GM12878 (cell line): ENCODE measurements at regions not wholly inside any gene's neighbourhood (a gene's known extent, or its start where the extent isn't known, plus 50 kb on each side); places are given as distances from the start of the nearest gene placed in this dataset.

ENCODE experiments used
- ATAC-seq: fragments of 200-7000 bp; cut with Tn5 transposase; 3 replicates; pipeline ENCODE4 v1.9.1; 2020; ENCODE audit warnings: mild to moderate bottlenecking, moderate library complexity
- BruUV-seq: library from RNA; stranded (reverse); fragments of 400-500 nt; replicated peaks from 2 replicates; lab custom pipeline; 2021; lab: Mats Ljungman, UMichigan
- CTCF ChIA-PET: fragments of 300-600 bp; sonication (Branson Sonifier 250); formaldehyde crosslinking; extraction: SDS; loops from one replicate; lab custom pipeline; 2021; ENCODE audit warnings: inconsistent platforms; lab: Yijun Ruan, JAX
- POLR2A ChIA-PET: fragments of 350-600 bp; formaldehyde crosslinking; extraction: SDS; loops from one replicate; lab custom pipeline; 2021; ENCODE audit warnings: inconsistent platforms; lab: Charles Lee
- RAD21 ChIA-PET: fragments of 300-600 bp; sonication (Branson Sonifier 250); formaldehyde crosslinking; loops from one replicate; lab custom pipeline; 2023; ENCODE audit warnings: antibody characterized with exemption; ENCODE audit not compliant: unreplicated experiment; lab: Charles Lee
- SMC1A ChIA-PET: fragments of 300-600 bp; sonication (Branson Sonifier 250); formaldehyde crosslinking; loops from one replicate; lab custom pipeline; 2023; ENCODE audit not compliant: unreplicated experiment, uncharacterized antibody; lab: Charles Lee
- DNase-seq: peaks from one replicate; pipeline ENCODE4 v3.0.0-alpha.2; 2011; ENCODE audit warnings: low read depth, low spot score
- FAIRE-seq: peaks from 3 replicates; lab custom pipeline; 2011; peaks lifted over from hg19 to GRCh38; lab: Jason Lieb, UNC
- H2AFZ ChIP-seq: 2 replicates; pipeline ENCODE4 v1.6.0; 2011; ENCODE audit warnings: low read depth, low read length, control low read depth; ENCODE audit not compliant: control insufficient read depth
- H3K27ac ChIP-seq: 2 replicates; pipeline ENCODE4 v1.5.1; 2011; ENCODE audit warnings: control low read depth; ENCODE audit not compliant: control insufficient read depth, insufficient read depth
- H3K27me3 ChIP-seq, 2 experiments: replicated peaks in 1 of 2; 2 replicates each; pipeline versions ENCODE4 v1.6.0 to v1.6.1; 2011; ENCODE audit warnings: low read length in 1 of 2; ENCODE audit not compliant: control insufficient read depth in 2 of 2, insufficient read depth in 2 of 2
- H3K36me3 ChIP-seq, 2 experiments: 2 replicates each; pipeline ENCODE4 v1.5.1; 2011; ENCODE audit warnings: low read length in 1 of 2; ENCODE audit not compliant: control insufficient read depth in 2 of 2, insufficient read depth in 2 of 2
- H3K4me1 ChIP-seq: 2 replicates; pipeline ENCODE4 v1.6.1; 2011; ENCODE audit warnings: mild to moderate bottlenecking, low read length, moderate library complexity, mixed read lengths; ENCODE audit not compliant: control insufficient read depth, insufficient read depth
- H3K4me2 ChIP-seq: 2 replicates; pipeline ENCODE4 v1.6.0; 2011; ENCODE audit warnings: control low read depth; ENCODE audit not compliant: control insufficient read depth, insufficient read depth
- H3K4me3 ChIP-seq: fragments of 200-600 bp; sonication (generic); 2 replicates; pipeline ENCODE4 v1.5.1; 2016
- H3K79me2 ChIP-seq: 2 replicates; pipeline ENCODE4 v1.6.0; 2011; ENCODE audit warnings: low read length; ENCODE audit not compliant: control insufficient read depth, insufficient read depth
- H3K9ac ChIP-seq: 2 replicates; pipeline ENCODE4 v1.8.0; 2011; ENCODE audit warnings: low read length, control low read depth, mixed read lengths; ENCODE audit not compliant: control insufficient read depth, insufficient read depth
- H3K9me3 ChIP-seq: replicated peaks from 3 replicates; pipeline ENCODE4 v1.5.1; 2011; ENCODE audit warnings: mild to moderate bottlenecking, low read length; ENCODE audit not compliant: control insufficient read depth, insufficient read depth
- H4K20me1 ChIP-seq: 2 replicates; pipeline ENCODE4 v1.6.0; 2011; ENCODE audit not compliant: control insufficient read depth, insufficient read depth
- MEF2B ChIP-seq: fragments of 450-650 bp; IDR thresholded peaks from 2 replicates; pipeline ENCODE4 v1.6.1; 2018; ENCODE audit warnings: mild to moderate bottlenecking, moderate library complexity; ENCODE audit not compliant: partially characterized antibody, poor library complexity, severe bottlenecking
- MXI1 ChIP-seq: fragments of 150-350 bp; IDR thresholded peaks from 2 replicates; pipeline ENCODE4 v1.6.1; 2011; ENCODE audit warnings: low read depth, mild to moderate bottlenecking, inconsistent platforms, low read length, improper control_type of control experiment
- PML ChIP-seq: IDR thresholded peaks from 2 replicates; pipeline ENCODE4 v1.6.1; 2012; ENCODE audit warnings: low read length, inconsistent platforms
- RELA ChIP-seq: fragments of 450-650 bp; IDR thresholded peaks from 2 replicates; pipeline ENCODE4 v1.8.0; 2014; ENCODE audit warnings: borderline replicate concordance; ENCODE audit not compliant: partially characterized antibody
- TCF7 ChIP-seq: IDR thresholded peaks from 2 replicates; pipeline ENCODE4 v1.6.1; 2014; ENCODE audit warnings: antibody characterized with exemption, borderline replicate concordance
- ZNF274 ChIP-seq: IDR thresholded peaks from one replicate; pipeline ENCODE4 v1.8.0; 2011; ENCODE audit not compliant: insufficient read length, insufficient read depth
- ZSCAN29 ChIP-seq: fragments of 450-650 bp; IDR thresholded peaks from 2 replicates; pipeline ENCODE4 v1.6.1; 2017; ENCODE audit warnings: mild to moderate bottlenecking, moderate library complexity
- WGBS: methylation state at CpG from one replicate; pipeline ENCODE4 v1.1.6; 2016; ENCODE audit warnings: low lambda C conversion rate; ENCODE audit not compliant: insufficient replicate concordance, insufficient coverage; ENCODE audit errors: missing lambda C conversion rate; 5-methylcytosine and 5-hydroxymethylcytosine counted together
- in situ Hi-C: fragments of 300-500 bp; cut with MboI; formaldehyde crosslinking; loops from 9 replicates; pipeline ENCODE4 v1.14.3; 2018; ENCODE audit warnings: mixed read lengths
- intact Hi-C: fragments of 100-400 bp; cut with micrococcal nuclease; formaldehyde crosslinking; loops from one replicate; pipeline ENCODE4 v1.14.2; 2022; ENCODE audit not compliant: unreplicated experiment
- TF ChIP-seq, protein P1 (sequence below): IDR thresholded peaks from 2 replicates; pipeline ENCODE4 v1.6.1; 2012; ENCODE audit warnings: low read depth, low read length, improper control_type of control experiment
- TF ChIP-seq, protein P2 (sequence below): IDR thresholded peaks from 2 replicates; pipeline ENCODE4 v1.6.1; 2011; ENCODE audit warnings: mild to moderate bottlenecking, low read depth, low read length, moderate library complexity; ENCODE audit not compliant: insufficient replicate concordance
- TF ChIP-seq, protein P3 (sequence below): fragments of 450-650 bp; IDR thresholded peaks from 2 replicates; pipeline ENCODE4 v1.6.1; 2014; ENCODE audit warnings: mild to moderate bottlenecking
- TF ChIP-seq, protein P4 (sequence below): fragments of 450-650 bp; IDR thresholded peaks from 2 replicates; pipeline ENCODE4 v1.6.1; 2017; ENCODE audit warnings: mild to moderate bottlenecking, moderate library complexity
- TF ChIP-seq, protein P5 (sequence below): fragments of 450-650 bp; IDR thresholded peaks from 2 replicates; pipeline ENCODE4 v1.6.1; 2017; ENCODE audit warnings: antibody characterized with exemption, mild to moderate bottlenecking, moderate library complexity

DNA sequence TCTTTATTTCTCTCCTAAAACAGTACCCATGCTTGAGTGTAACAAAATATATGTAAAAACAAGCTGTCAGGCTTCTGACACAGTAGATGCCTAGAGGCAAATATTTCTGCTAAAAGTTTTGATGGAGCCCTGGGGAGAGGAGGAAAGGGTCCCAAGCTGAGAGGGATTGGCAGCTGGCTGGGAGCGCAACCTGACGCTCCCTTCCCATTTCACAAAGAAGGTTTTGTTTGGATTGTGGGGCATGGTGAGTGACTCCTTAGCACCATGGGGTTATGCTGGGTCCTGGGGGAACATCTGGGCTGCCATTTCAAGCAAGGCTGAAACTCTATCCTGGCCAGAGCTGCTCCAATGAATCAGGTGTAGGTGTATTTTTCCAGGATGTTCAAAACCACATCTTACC is 720.5 kb downstream of the MAFB start:
- Histone ChIP-seq H3K9ac (no peak overlapping the region), H2AFZ (no peak overlapping the region), H3K27me3 (no peaks in the 10 kb centered on the region), H3K27ac (no peak overlapping the region), H4K20me1 (no peaks in the 10 kb centered on the region), H3K79me2 (no peaks in the 10 kb centered on the region), H3K4me2 (no peak overlapping the region), H3K36me3 (no peaks in the 10 kb centered on the region), H3K9me3 (no peaks in the 10 kb centered on the region), H3K4me3 (no peak overlapping the region), H3K4me1 (no peaks in the 10 kb centered on the region)
- no peak for DNase-seq
- ChIA-PET POLR2A (no interaction called here), CTCF (no interaction called here), SMC1A (no interaction called here), RAD21 (no interaction called here)
- no TSS peak for BruUV-seq
- no peak for ATAC-seq
- TF ChIP-seq, protein P1, sequence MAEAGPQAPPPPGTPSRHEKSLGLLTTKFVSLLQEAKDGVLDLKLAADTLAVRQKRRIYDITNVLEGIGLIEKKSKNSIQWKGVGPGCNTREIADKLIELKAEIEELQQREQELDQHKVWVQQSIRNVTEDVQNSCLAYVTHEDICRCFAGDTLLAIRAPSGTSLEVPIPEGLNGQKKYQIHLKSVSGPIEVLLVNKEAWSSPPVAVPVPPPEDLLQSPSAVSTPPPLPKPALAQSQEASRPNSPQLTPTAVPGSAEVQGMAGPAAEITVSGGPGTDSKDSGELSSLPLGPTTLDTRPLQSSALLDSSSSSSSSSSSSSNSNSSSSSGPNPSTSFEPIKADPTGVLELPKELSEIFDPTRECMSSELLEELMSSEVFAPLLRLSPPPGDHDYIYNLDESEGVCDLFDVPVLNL: no peak
- TF ChIP-seq MEF2B (no peak), ZNF274 (no peak), ZSCAN29 (no peak), PML (no peak), TCF7 (no peak), MXI1 (no peak), RELA (no peak)
- TF ChIP-seq, protein P2, sequence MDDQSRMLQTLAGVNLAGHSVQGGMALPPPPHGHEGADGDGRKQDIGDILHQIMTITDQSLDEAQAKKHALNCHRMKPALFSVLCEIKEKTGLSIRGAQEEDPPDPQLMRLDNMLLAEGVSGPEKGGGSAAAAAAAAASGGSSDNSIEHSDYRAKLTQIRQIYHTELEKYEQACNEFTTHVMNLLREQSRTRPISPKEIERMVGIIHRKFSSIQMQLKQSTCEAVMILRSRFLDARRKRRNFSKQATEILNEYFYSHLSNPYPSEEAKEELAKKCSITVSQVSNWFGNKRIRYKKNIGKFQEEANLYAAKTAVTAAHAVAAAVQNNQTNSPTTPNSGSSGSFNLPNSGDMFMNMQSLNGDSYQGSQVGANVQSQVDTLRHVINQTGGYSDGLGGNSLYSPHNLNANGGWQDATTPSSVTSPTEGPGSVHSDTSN: no peak
- TF ChIP-seq, protein P3, sequence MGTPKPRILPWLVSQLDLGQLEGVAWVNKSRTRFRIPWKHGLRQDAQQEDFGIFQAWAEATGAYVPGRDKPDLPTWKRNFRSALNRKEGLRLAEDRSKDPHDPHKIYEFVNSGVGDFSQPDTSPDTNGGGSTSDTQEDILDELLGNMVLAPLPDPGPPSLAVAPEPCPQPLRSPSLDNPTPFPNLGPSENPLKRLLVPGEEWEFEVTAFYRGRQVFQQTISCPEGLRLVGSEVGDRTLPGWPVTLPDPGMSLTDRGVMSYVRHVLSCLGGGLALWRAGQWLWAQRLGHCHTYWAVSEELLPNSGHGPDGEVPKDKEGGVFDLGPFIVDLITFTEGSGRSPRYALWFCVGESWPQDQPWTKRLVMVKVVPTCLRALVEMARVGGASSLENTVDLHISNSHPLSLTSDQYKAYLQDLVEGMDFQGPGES: no peak
- TF ChIP-seq, protein P4, sequence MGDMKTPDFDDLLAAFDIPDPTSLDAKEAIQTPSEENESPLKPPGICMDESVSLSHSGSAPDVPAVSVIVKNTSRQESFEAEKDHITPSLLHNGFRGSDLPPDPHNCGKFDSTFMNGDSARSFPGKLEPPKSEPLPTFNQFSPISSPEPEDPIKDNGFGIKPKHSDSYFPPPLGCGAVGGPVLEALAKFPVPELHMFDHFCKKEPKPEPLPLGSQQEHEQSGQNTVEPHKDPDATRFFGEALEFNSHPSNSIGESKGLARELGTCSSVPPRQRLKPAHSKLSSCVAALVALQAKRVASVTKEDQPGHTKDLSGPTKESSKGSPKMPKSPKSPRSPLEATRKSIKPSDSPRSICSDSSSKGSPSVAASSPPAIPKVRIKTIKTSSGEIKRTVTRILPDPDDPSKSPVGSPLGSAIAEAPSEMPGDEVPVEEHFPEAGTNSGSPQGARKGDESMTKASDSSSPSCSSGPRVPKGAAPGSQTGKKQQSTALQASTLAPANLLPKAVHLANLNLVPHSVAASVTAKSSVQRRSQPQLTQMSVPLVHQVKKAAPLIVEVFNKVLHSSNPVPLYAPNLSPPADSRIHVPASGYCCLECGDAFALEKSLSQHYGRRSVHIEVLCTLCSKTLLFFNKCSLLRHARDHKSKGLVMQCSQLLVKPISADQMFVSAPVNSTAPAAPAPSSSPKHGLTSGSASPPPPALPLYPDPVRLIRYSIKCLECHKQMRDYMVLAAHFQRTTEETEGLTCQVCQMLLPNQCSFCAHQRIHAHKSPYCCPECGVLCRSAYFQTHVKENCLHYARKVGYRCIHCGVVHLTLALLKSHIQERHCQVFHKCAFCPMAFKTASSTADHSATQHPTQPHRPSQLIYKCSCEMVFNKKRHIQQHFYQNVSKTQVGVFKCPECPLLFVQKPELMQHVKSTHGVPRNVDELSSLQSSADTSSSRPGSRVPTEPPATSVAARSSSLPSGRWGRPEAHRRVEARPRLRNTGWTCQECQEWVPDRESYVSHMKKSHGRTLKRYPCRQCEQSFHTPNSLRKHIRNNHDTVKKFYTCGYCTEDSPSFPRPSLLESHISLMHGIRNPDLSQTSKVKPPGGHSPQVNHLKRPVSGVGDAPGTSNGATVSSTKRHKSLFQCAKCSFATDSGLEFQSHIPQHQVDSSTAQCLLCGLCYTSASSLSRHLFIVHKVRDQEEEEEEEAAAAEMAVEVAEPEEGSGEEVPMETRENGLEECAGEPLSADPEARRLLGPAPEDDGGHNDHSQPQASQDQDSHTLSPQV: no peak
- TF ChIP-seq, protein P5, sequence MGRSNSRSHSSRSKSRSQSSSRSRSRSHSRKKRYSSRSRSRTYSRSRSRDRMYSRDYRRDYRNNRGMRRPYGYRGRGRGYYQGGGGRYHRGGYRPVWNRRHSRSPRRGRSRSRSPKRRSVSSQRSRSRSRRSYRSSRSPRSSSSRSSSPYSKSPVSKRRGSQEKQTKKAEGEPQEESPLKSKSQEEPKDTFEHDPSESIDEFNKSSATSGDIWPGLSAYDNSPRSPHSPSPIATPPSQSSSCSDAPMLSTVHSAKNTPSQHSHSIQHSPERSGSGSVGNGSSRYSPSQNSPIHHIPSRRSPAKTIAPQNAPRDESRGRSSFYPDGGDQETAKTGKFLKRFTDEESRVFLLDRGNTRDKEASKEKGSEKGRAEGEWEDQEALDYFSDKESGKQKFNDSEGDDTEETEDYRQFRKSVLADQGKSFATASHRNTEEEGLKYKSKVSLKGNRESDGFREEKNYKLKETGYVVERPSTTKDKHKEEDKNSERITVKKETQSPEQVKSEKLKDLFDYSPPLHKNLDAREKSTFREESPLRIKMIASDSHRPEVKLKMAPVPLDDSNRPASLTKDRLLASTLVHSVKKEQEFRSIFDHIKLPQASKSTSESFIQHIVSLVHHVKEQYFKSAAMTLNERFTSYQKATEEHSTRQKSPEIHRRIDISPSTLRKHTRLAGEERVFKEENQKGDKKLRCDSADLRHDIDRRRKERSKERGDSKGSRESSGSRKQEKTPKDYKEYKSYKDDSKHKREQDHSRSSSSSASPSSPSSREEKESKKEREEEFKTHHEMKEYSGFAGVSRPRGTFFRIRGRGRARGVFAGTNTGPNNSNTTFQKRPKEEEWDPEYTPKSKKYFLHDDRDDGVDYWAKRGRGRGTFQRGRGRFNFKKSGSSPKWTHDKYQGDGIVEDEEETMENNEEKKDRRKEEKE: no peak
- in situ Hi-C loops: no loop called here
- WGBS: 96% methylated on average over 2 of the region's 2 CpGs
- intact Hi-C loops: no loop called here
- no peak for FAIRE-seq
